HG03439 (cell line): ENCODE measurements at regions not wholly inside any gene's neighbourhood (a gene's known extent, or its start where the extent isn't known, plus 50 kb on each side); places are given as distances from the start of the nearest gene placed in this dataset.

Source experiments
- ATAC-seq: cut with Tn5 transposase; IDR thresholded peaks from one replicate; pipeline ENCODE4 v1.9.1; 2021; ENCODE audit warnings: mild to moderate bottlenecking, moderate library complexity; ENCODE audit not compliant: unreplicated experiment

DNA sequence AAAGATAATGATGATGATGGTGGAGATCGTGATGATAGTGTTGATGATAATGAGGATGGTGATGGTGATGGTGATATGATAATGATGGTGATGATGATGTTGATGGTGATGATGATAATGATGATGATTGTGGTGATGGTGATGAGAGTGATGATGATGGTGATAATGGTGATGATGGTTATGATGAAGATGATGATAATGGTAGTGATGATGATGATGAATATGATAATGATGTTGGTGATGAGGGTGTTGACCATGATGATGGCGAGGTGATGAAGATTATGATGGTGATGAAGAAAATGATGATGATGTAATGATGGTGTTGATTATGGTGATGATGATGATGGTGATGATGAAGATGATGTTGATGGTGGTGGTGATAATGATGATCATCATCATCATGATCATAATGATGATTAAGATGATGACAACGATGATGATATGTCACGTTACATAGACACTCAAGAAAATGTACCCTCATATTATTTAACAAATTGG is 1106.4 kb downstream of the NLGN4X start:
- no peak for ATAC-seq

DNA sequence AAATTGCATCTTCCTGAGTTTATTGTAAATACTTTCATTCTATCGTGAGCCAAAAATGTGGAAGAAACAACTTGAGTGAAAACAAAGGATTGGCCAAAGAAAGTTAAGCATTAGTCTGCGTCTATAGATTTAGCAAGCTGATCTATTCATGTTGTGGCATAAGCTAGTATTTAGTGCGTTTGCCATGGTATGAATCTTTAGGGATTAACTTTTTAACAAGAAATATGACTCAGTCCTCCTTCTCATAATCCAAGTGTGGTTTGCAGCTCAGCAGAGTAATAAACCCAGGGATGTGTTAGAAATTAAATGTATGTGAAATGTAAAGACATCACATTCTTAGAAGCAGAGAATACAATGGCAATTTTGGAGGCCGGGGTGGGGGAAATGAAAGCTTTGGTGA is 1110.9 kb downstream of the NLGN4X start:
- no peak for ATAC-seq

DNA sequence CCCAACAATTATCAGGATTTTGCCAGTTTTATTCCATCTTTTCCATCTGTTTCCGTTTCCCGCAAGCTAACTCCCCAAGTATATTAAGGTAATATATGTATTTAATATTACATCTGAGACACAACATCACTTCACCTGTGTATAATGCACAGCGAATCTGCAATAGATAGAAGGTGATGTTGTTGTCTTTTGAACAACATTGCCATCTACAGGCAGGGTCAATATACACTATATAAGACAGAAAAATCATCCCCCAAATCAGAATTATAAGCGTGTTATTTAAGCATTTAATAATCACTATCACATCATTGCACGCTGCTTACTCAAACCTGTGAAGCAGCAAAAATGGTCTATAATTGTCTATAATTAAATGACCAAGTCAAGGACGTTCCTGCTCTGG is 1115.5 kb downstream of the NLGN4X start:
- no peak for ATAC-seq

DNA sequence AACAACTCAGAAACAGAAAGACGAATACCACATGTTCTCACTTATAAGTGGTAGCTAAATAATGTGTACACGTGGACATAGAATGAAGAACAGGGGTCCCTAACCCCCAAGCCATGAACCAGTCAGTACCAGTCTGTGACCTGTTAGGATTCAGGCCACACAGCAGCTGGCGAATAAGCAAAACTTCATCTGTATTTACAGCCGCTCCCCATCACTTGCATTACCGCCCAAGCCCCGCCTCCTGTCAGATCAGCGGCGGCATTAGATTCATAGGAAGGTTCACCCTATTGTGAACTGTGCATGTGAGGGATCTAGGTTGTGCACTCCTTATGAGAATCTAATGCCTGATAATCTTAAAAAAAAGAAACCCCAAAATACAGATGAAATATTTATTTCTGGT is 1128.7 kb downstream of the NLGN4X start:
- no peak for ATAC-seq

DNA sequence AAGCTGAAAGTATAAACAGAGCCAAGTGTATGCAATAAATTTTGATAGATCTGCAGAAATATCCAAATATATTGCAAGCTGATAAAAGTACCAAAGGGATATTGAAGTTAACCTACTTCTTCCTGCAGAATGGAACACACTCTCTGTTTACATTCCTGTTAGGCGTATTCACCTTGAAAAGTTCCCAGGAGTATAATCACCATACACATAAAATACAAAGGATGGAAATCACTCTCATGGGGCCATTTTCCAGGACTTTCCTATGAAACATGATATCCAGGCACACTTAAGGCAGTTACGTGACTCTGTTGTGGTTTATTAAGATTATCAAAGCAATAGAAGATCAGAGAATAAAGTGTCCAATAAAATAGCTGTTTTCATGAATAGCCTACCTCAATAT is 1142.3 kb downstream of the NLGN4X start:
- ATAC-seq: no peak

DNA sequence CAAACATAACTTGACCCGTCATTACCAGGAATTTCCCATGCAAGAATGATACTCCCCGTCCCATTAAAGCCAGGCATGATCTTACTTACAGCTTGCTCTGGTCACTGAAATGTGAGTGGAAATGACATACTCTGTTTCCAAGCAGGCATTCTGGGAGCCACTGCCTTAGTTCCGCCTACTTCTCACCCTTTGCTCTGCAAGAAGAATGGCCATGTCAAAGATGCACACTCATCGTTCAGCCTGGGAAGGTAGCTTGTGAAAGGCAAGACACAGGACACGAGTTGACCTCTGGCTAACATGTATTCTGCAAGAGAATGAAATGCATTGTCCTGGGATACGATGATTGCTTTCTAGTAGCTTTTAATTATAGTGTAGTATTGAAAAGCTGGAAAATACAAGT is 1144.4 kb downstream of the NLGN4X start:
- ATAC-seq: no peak

DNA sequence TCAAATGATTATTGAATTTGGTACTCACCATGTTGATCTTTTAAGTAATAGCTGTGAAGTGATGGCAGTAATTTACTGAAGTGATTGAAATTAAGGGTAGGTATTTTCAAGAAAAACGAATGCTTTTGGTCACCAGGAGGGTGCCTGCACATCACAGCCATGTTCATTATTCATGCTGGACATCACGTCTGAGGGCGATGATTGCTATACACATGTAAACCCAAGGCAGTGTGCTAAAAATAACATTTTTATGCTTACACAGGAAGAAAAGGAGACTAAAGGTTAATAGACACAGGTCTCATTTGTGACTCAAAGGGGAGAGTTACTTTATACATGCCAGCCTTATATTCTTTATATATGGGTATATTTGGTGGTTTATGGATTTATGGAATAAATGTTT is 1146.0 kb downstream of the NLGN4X start:
- no peak for ATAC-seq

DNA sequence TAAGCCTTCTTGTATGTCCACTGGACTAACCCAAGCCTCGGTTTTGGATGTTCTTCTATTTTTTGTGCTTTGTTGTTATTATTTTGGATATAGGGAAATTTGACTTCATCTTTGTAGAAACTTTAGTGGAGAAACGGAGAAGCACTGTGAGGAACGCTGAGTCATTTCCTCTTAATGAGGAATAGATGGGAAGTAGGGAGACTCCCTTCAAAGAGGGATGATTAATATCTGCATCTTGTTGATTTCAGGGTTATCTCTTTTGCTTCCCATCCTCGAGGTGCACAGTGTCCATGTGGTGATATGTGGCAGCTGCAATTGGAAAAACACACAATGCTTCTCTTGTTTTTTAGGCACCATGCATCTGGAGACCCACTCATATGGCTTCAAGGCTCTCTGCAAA is 1147.9 kb downstream of the NLGN4X start:
- no peak for ATAC-seq

DNA sequence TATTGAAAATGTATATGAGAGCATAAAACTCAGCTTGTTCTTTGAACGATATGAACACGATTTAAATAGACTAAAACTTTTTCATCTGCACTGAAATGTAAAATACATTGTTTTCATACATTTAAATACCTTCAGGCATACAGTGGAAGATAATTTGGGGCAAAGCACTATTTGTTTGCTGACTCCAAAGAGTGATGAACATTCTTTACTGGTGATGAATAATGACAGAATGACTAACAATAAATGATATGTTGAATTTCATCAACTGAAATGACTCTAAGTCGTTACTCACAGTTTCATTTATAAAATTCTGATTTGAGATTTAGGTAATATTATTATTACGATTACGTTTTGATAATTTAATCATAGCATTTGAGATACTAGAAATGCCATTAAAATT is 1160.1 kb downstream of the NLGN4X start:
- no peak for ATAC-seq

DNA sequence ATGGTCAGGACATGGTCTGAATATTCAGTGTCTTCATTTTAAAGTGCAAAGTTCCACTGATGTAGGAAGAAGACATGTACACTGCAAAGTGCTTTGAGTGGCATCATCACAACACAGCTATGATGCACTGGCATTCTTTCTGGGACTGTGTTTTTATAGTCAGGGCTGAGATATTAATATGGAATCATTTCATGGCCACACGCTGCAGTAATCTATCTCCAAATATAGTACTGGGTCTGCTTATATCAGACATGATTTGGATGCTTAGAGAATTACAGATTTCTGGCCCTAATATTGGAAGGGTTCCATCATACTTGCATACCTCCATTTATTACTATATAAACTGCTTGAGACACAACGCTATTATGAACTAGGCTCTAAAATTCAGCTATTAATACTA is 1170.9 kb downstream of the NLGN4X start:
- no peak for ATAC-seq

DNA sequence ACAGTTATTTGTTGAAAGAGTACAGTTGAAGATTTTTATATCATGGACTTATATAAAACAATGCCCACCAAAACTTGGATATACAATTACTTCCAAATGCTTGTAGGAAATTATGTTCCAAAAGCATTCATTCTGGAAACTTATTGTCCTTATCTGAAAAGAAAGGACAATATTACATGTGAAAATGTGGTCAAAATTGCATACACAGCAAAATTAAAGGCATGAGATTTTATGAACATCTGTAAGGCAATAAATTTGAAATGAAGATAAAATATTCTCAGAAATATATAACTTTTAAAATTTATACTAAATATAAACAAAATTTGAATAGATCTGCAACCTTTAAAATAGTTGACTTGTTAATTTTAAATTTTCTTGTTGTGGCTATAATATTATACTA is 1173.8 kb downstream of the NLGN4X start:
- ATAC-seq: no peak

DNA sequence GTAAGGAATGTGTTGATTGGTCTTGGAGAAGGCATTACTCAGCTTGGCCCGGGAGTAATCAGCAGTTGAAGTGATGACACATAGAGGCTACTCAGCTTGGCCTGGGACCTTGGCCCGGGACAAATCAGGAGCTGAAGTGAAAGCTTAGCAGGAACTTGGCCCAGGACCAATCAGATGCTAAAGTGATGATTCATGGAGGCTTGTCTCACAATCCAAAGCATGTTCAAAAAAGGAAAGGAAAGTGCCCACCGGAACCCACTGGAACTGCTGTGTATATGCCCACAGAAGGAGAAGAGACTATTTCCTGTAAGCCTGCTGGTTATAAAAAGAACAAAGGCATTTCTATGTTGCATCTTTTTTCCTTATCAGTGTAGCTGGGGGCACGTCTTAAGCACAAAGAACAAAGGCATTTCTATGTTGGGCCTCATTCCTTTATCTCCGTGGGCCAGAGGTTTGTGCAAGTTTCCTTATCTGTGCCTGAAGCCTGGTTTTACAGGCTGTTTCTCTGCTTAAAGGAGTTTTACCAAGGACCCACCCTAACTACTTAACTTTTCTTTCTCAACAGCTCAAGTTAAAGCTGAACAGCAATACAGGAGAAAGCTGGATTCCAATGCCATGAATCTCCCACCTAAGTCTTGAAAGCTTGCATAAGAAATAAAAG is 1176.7 kb downstream of the NLGN4X start:
- no peak for ATAC-seq

DNA sequence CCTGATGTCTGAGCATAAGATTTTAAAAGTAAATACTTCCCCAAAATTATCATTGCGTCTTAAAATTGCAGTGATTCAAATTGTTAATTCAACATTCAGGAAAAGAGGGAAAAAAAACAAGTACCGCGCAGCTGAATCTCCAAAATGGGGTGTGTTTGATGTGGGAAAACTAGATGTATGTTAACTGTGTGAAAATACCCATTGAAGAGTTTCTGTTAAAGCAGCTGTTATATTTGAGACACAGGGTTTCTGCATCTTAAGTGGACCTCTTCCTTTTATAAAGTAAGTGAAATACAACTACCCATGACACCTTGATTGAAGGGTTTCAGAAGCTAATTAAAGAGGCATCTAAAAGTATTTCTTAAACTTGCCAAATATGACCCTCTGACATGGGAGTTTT is 1186.1 kb downstream of the NLGN4X start:
- ATAC-seq: no peak

DNA sequence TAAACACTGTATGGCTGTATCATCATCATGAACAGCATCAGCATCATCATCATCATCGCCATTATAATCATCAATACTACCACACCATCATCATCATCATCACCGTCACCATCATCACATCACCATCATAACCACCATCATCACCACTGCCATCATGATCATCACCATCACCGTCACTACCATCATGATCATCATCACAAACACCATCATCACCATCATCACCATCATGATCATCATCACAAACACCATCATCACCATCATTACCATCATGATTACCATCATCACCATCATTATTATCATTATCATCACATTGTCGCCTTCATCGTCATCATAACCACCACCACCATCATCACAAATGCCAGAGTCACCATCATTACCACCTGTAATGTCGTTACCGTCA is 1196.9 kb downstream of the NLGN4X start:
- ATAC-seq: no peak

DNA sequence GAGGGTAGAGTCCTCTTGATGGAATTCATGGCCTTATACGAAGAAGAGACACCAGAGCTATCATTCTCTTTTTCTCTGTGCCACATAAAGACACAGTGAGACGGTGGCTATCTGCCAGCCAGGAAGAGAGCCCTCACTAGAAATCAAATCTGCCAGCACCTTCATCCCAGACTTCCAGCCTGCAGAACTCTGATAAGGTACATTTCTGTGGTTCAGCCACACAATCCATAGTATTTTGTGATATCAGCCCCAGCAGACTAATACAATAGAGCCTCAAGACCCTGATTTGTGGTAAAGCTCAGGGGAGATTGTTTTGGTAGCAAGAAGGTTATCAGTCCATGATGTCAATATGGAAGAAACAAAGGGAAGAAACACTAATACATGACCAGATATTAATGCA is 1213.2 kb downstream of the NLGN4X start:
- ATAC-seq: no peak

DNA sequence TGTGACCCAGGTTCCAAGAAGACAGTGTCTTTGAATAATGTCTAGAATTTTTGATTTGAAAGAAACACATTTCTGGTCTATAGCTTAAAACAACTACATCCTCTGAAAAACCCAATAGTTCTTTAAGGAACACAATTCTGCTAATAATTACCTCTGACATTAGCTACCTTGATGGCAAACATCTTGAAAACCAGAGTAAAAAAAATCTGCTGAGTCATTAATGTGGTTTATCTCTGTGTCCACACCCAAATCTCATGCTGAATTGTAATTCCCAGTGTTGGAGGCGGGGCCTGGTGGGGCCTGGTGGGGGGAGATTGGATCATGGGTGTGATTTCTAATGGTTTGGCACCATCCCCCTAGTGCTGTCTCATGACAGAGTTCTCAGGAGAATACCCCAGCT is 1233.8 kb downstream of the NLGN4X start:
- no peak for ATAC-seq

DNA sequence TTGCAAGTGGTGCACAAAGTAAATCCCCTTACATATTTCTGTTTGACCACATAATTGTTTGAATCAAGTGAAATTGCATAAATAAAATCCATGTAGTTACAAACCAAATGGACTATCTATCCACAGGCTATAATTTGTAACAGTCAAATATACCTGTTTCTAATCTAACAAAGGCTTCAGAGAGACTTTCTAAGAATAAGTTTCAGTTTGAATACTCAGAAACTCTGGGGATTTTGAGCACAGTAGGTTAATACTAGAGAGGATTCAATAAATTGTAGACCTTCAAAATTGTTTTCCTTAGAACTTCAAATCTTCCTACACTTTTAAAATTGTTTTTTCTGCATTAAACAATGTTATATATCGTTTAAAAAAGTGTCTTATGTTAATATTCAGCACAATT is 1250.1 kb downstream of the NLGN4X start:
- ATAC-seq: no peak

DNA sequence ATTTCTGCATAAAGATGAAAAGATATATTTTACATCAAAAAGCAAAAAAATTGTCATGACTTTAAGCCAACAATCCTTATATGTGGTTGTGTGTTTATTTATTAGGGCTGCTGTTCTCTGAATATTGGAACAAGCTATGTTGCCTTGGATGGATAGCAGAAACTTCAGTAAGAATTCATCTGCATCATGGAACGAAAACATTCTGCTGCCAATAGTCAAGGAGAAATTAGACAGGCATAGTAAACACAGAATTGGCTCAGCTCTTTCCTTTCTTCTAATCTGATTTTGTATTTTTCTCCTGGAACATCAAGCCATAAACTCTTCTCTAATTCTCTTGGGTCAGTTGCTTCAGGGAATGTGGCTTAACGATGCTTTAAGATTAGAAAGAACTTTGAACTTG is 1257.0 kb downstream of the NLGN4X start:
- no peak for ATAC-seq

DNA sequence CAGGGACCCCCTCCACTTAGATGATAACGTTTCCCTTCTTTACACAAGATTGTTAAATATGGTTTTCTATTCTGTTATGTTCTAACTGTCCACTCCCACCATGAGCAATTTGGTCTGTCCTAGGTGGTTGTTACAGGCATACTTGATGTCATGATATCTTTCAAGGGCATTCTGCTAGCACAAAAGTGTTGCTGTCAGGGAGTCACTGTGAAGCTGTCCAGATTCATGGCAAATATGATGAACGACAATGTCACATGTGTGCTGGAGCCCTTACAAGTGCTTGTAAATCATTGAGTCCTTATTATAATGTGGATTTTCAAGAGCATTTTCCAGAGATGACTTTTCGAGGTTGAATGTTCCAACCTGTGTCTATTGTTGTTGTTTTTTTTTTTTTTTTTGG is 1250.7 kb upstream of the PRKX start:
- ATAC-seq: no peak

DNA sequence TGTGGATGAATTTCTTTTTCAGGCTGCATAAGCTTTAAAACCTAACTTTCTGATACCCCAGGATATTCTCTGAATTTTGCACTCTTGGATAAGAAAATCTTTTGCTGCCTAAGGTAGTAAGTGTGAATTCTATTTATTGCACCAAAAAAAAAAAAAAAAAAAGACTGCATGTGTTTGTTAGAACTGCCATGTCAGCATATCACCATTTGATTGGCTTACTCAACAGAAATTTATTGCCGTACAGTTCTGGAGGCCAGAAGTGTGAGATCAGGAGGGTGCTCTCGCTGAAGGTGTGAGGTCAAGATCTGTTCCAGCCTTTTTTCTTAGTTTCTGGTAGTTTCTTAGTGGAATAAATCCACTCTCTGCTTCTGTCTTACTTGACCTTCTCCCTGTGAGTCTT is 1250.0 kb upstream of the PRKX start:
- ATAC-seq: no peak

DNA sequence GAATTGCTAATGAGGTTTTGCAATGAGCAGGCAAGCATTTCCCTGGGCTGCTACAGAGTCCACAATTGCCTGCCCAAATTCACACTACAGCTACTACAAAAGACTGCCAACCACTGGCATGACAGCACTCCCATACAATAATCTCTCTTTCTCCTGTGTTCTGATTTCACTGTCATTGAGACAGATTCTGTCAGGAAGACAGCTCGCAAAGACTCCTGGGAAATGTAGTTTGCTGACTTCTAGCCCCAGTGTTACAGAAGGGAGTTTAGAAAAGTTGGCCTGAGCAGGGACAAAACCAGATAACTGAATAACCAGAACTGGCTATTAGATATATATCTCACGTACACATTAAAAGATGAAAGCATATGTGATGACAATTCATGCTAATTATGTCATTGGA is 1231.3 kb upstream of the PRKX start:
- ATAC-seq: no peak

DNA sequence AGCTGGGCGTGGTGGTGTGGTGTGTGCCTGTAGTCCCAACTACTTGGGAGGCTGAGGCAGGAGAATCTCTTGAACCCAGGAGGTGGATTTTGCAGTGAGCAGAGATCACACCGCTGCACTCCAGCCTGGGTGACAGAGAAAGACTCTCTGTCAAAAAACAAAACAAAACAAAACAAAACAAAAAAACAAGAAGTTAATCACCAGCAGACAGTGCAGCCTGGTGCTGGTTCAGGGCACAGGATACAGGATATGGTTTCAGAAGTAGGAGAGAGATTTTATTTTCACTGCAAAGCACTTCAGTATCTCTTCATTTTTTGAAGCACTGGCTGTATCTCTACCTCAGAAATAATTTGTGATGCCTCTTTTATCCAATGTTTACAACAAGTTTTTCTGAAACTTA is 1222.9 kb upstream of the PRKX start:
- ATAC-seq: no peak

DNA sequence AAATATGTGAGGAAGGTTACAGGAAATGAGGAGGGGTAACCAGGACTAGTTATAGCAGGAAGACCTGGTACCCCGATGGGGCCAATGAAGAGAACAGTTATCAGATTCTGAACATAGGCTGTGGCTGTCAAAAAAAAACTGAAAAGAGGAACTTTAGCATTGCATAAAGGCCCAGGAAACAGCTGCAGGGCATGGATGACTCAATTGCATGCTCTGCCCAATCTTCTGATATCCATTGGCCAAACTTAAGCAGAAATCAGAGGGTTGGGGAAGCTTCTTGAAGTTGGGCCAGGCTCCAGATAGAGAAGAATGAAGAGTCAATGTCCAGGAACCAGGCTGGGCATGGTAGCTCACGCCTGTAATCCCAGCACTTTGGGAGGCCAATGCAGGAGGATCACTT is 1222.4 kb upstream of the PRKX start:
- no peak for ATAC-seq
